Esophagus muscularis mucosa (tissue), 3 donors: ENCODE measurements at regions not wholly inside any gene's neighbourhood (a gene's known extent, or its start where the extent isn't known, plus 50 kb on each side); places are given as distances from the start of the nearest gene placed in this dataset.

Experiments
- POLR2A ChIP-seq: fragments of 450-650 bp; IDR thresholded peaks from one replicate; pipeline ENCODE4 v1.6.1; 2017; ENCODE audit warnings: antibody characterized with exemption, moderate library complexity, mild to moderate bottlenecking, low read depth
- POLR2AphosphoS5 ChIP-seq, 2 donors: sonication (generic); formaldehyde crosslinking; IDR thresholded peaks; one replicate each; pipeline ENCODE4 v1.6.1; 2017; ENCODE audit warnings: antibody characterized with exemption in 2 of 2
- TF ChIP-seq, protein P1 (sequence below), 3 experiments: fragments of 200-600 bp in 2 of 3; fragments of 450-650 bp in 1 of 3; sonication (generic) in 2 of 3; IDR thresholded peaks; one replicate each; pipeline ENCODE4 v1.5.1; 2017 to 2019; ENCODE audit warnings: antibody characterized with exemption in 3 of 3, mild to moderate bottlenecking in 2 of 3, moderate library complexity in 1 of 3

DNA sequence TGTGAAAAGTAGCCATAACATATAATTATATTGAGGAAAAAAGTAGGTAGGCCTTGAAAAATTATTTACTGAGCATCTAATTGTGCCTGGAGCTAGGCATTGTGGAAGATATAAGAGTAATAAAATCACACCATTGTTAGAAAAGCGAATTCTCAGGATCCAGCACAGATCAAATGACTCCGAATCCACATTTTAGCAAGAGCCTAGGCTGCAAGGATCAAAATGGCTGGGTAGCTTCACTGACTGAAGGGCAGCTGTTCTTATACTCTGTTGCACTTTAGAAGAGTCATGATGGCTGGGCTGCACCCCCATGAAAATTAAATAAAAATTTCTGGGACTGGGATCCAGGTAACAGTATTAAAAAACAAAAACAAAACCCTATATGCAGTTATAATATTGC lies 67.6 kb upstream of the HMCN1 start:
- TF ChIP-seq POLR2AphosphoS5 (IDR thresholded peaks at IDR 0.05) (no peak), POLR2A (no peak)
- TF ChIP-seq, protein P1, sequence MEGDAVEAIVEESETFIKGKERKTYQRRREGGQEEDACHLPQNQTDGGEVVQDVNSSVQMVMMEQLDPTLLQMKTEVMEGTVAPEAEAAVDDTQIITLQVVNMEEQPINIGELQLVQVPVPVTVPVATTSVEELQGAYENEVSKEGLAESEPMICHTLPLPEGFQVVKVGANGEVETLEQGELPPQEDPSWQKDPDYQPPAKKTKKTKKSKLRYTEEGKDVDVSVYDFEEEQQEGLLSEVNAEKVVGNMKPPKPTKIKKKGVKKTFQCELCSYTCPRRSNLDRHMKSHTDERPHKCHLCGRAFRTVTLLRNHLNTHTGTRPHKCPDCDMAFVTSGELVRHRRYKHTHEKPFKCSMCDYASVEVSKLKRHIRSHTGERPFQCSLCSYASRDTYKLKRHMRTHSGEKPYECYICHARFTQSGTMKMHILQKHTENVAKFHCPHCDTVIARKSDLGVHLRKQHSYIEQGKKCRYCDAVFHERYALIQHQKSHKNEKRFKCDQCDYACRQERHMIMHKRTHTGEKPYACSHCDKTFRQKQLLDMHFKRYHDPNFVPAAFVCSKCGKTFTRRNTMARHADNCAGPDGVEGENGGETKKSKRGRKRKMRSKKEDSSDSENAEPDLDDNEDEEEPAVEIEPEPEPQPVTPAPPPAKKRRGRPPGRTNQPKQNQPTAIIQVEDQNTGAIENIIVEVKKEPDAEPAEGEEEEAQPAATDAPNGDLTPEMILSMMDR (IDR thresholded peaks at IDR 0.05), result no peak
